Endothelial cell of umbilical vein (primary cell): ENCODE measurements at regions not wholly inside any gene's neighbourhood (a gene's known extent, or its start where the extent isn't known, plus 50 kb on each side); places are given as distances from the start of the nearest gene placed in this dataset.

ENCODE experiments used
- BruUV-seq: library from RNA; stranded (reverse); fragments of 400-500 nt; replicated peaks from 2 replicates; lab custom pipeline; 2021; lab: Mats Ljungman, UMichigan
- CTCF ChIA-PET: fragments of 300-600, 350-600 bp; sonication (Branson Sonifier 250); formaldehyde crosslinking; loops from one replicate; lab custom pipeline; 2021; ENCODE audit warnings: antibody characterized with exemption, inconsistent platforms; lab: Charles Lee
- POLR2A ChIA-PET: fragments of 300-600, 350-600 bp; sonication (Branson Sonifier 250); formaldehyde crosslinking; loops from one replicate; lab custom pipeline; 2021; ENCODE audit warnings: antibody characterized with exemption, inconsistent platforms; lab: Charles Lee
- DNase-seq: peaks from one replicate; pipeline ENCODE4 v3.0.0-alpha.2; 2011; ENCODE audit warnings: low read depth, low spot score
- FAIRE-seq: peaks from 2 replicates; lab custom pipeline; 2011; peaks lifted over from hg19 to GRCh38; lab: Jason Lieb, UNC
- H2AFZ ChIP-seq: 2 replicates; pipeline ENCODE4 v1.6.0; 2012; ENCODE audit warnings: low read depth, low read length, control low read depth, inconsistent platforms
- H3K27ac ChIP-seq: 2 replicates; pipeline ENCODE4 v1.5.1; 2011; ENCODE audit warnings: low read depth, mild to moderate bottlenecking, control low read depth, low read length, moderate library complexity; ENCODE audit not compliant: insufficient read depth
- H3K27me3 ChIP-seq, 2 experiments: 2 replicates each; pipeline versions ENCODE4 v1.6.0 to v1.6.1; 2011; ENCODE audit warnings: low read length in 2 of 2, mixed read lengths in 1 of 2; ENCODE audit not compliant: control insufficient read depth in 2 of 2, insufficient read depth in 2 of 2
- H3K36me3 ChIP-seq, 2 experiments: 2 replicates in 1 of 2; 3 replicates in 1 of 2; pipeline ENCODE4 v1.5.1; 2011; ENCODE audit warnings: low read length in 2 of 2, mild to moderate bottlenecking in 1 of 2, moderate library complexity in 1 of 2; ENCODE audit not compliant: control insufficient read depth in 2 of 2, insufficient read depth in 2 of 2; ENCODE audit errors: extremely low read depth in 1 of 2
- H3K4me1 ChIP-seq: 3 replicates; pipeline ENCODE4 v1.5.1; 2011; ENCODE audit warnings: mild to moderate bottlenecking, low read length; ENCODE audit not compliant: control insufficient read depth, insufficient read depth; ENCODE audit errors: extremely low read depth
- H3K4me2 ChIP-seq: 2 replicates; pipeline ENCODE4 v1.6.1; 2011; ENCODE audit warnings: low read length, control low read depth, mixed read lengths; ENCODE audit not compliant: insufficient read depth
- H3K4me3 ChIP-seq, 3 experiments: fragments of 200-600 bp in 1 of 3; sonication (generic), shearing (Covaris generic) in 1 of 3; replicated peaks in 1 of 3; 2 replicates each; pipeline ENCODE4 v1.5.1; 2011 to 2016; ENCODE audit warnings: control low read depth in 3 of 3, low read length in 3 of 3, mild to moderate bottlenecking in 2 of 3, inconsistent platforms in 1 of 3, low read depth in 1 of 3, moderate library complexity in 1 of 3; ENCODE audit not compliant: insufficient read depth in 1 of 3
- H3K79me2 ChIP-seq: 2 replicates; pipeline ENCODE4 v1.6.0; 2012; ENCODE audit warnings: low read length, inconsistent platforms; ENCODE audit not compliant: control insufficient read depth, insufficient read depth
- H3K9ac ChIP-seq: replicated peaks from 2 replicates; pipeline ENCODE3; 2011; ENCODE audit warnings: low read length, control low read depth; ENCODE audit not compliant: insufficient read depth; ENCODE audit errors: extremely low read depth
- H3K9me1 ChIP-seq: replicated peaks from 3 replicates; pipeline ENCODE4 v1.6.0; 2011; ENCODE audit warnings: mild to moderate bottlenecking, low read length; ENCODE audit not compliant: control insufficient read depth, insufficient read depth; ENCODE audit errors: extremely low read depth
- H3K9me3 ChIP-seq: replicated peaks from 2 replicates; pipeline ENCODE4 v1.5.1; 2012; ENCODE audit warnings: low read length, inconsistent platforms; ENCODE audit not compliant: control insufficient read depth, insufficient read depth
- H4K20me1 ChIP-seq: replicated peaks from 2 replicates; pipeline ENCODE3; 2011; ENCODE audit warnings: mild to moderate bottlenecking, low read length; ENCODE audit not compliant: control insufficient read depth, insufficient read depth; ENCODE audit errors: extremely low read depth
- EZH2 ChIP-seq: IDR thresholded peaks from 2 replicates; pipeline ENCODE4 v1.6.1; 2012; ENCODE audit warnings: borderline replicate concordance, low read depth, mild to moderate bottlenecking, moderate library complexity, low read length, inconsistent platforms; ENCODE audit not compliant: severe bottlenecking
- FOS ChIP-seq: IDR thresholded peaks from 2 replicates; pipeline ENCODE4 v1.6.1; 2011; ENCODE audit warnings: mild to moderate bottlenecking, low read length, moderate library complexity, borderline replicate concordance; ENCODE audit not compliant: insufficient read depth
- GATA2 ChIP-seq: IDR thresholded peaks from 2 replicates; pipeline ENCODE4 v1.7.0; 2011; ENCODE audit warnings: low read depth, mild to moderate bottlenecking, moderate library complexity, mixed read lengths, low read length; ENCODE audit not compliant: insufficient read length, insufficient read depth
- MYC ChIP-seq: IDR thresholded peaks from one replicate; pipeline ENCODE4 v1.6.1; 2011; ENCODE audit warnings: mild to moderate bottlenecking, low read depth, low read length
- POLR2A ChIP-seq: IDR thresholded peaks from 2 replicates; pipeline ENCODE4 v1.6.1; 2012; ENCODE audit warnings: low read depth, mild to moderate bottlenecking, control low read depth, low read length
- POLR2AphosphoS5 ChIP-seq: IDR thresholded peaks from 2 replicates; pipeline ENCODE4 v1.6.1; 2012; ENCODE audit warnings: low read depth, mild to moderate bottlenecking, control low read depth, low read length, moderate library complexity; ENCODE audit not compliant: insufficient read depth
- dilution Hi-C: fragments of 300-500 bp; cut with MboI; formaldehyde crosslinking; loops from one replicate; pipeline ENCODE4 v1.15.0; 2019; ENCODE audit warnings: low sequenced_read_pairs; ENCODE audit not compliant: extremely low pct_ligation_motif_present
- intact Hi-C: fragments of 100-400 bp; cut with micrococcal nuclease; formaldehyde crosslinking; loops from one replicate; pipeline ENCODE4 v1.10.0; 2022
- TF ChIP-seq, protein P1 (sequence below): IDR thresholded peaks from 2 replicates; pipeline ENCODE4 v1.6.1; 2011; ENCODE audit not compliant: insufficient read depth, insufficient read length
- TF ChIP-seq, protein P2 (sequence below), 2 donors: IDR thresholded peaks; 1 replicate in 1 of 2; 2 replicates in 1 of 2; pipeline ENCODE4 v1.5.1; 2011; ENCODE audit warnings: low read length in 2 of 2, mild to moderate bottlenecking in 2 of 2, moderate library complexity in 2 of 2, control low read depth in 1 of 2, inconsistent platforms in 1 of 2, low read depth in 1 of 2; ENCODE audit not compliant: insufficient read depth in 1 of 2; ENCODE audit errors: extremely low read depth in 1 of 2

DNA sequence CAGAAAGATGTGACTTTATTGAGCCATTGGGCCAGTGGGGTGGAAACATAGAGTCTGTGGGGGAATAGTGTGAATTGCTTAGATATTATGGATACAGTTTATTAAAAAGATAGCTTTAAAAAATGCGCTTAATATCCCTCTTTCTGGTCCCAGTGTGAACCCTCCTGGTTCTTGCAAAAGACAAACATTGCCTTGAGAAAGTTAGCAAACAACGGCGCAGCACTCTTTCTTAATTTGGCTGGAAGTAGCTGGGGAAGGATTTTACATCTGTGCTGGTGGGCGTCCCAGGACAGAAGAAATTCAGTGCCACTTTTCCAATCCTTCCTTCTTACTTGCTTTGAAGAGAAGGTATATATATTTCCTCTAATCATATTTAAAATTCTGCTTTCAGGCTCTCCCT is 191.4 kb upstream of the ZFP64 start:
- Histone ChIP-seq H4K20me1 (no peaks in the 10 kb centered on the region), H2AFZ (no peak overlapping the region), H3K4me1 (no peaks in the 10 kb centered on the region), H3K9me3 (no peaks in the 10 kb centered on the region), H3K4me3 (no peak overlapping the region), H3K27ac (no peak overlapping the region), H3K4me2 (no peak overlapping the region), H3K36me3 (no peaks in the 10 kb centered on the region), H3K9me1 (no peaks in the 10 kb centered on the region), H3K79me2 (no peaks in the 10 kb centered on the region), H3K9ac (no peak overlapping the region), H3K27me3 (no peaks in the 10 kb centered on the region)
- TF ChIP-seq POLR2A: no peak
- no peak for TF ChIP-seq FOS
- TF ChIP-seq, protein P1, sequence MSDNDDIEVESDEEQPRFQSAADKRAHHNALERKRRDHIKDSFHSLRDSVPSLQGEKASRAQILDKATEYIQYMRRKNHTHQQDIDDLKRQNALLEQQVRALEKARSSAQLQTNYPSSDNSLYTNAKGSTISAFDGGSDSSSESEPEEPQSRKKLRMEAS: no peak
- TF ChIP-seq GATA2: no peak
- no peak for TF ChIP-seq EZH2
- no peak for TF ChIP-seq MYC
- TF ChIP-seq, protein P2, sequence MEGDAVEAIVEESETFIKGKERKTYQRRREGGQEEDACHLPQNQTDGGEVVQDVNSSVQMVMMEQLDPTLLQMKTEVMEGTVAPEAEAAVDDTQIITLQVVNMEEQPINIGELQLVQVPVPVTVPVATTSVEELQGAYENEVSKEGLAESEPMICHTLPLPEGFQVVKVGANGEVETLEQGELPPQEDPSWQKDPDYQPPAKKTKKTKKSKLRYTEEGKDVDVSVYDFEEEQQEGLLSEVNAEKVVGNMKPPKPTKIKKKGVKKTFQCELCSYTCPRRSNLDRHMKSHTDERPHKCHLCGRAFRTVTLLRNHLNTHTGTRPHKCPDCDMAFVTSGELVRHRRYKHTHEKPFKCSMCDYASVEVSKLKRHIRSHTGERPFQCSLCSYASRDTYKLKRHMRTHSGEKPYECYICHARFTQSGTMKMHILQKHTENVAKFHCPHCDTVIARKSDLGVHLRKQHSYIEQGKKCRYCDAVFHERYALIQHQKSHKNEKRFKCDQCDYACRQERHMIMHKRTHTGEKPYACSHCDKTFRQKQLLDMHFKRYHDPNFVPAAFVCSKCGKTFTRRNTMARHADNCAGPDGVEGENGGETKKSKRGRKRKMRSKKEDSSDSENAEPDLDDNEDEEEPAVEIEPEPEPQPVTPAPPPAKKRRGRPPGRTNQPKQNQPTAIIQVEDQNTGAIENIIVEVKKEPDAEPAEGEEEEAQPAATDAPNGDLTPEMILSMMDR (IDR thresholded peaks at IDR 0.05; ENCODE audit: extremely low read depth in 1 of 2, insufficient read depth in 1 of 2, low read depth in 1 of 2, low read length in 2 of 2): no peak
- no peak for TF ChIP-seq POLR2AphosphoS5
- FAIRE-seq (no peak), DNase-seq (no peak)
- dilution Hi-C loops: no loop called here
- CTCF ChIA-PET: interaction anchor here (1.0 to 1.1 kb wide), 2 partner anchors 17 to 71 kb away, joined by 3 to 4 read pairs; no protein-coding TSS in a partner anchor
- intact Hi-C loops: loop anchor here (5.0 kb wide), 1 partner anchor 109 kb away; no protein-coding TSS in a partner anchor
- BruUV-seq: no TSS peak
- POLR2A ChIA-PET: no interaction called here
